A673 (cell line): ENCODE measurements at regions not wholly inside any gene's neighbourhood (a gene's known extent, or its start where the extent isn't known, plus 50 kb on each side); places are given as distances from the start of the nearest gene placed in this dataset.

Source experiments
- BruUV-seq: library from RNA; stranded (reverse); fragments of 400-500 nt; replicated peaks from 2 replicates; lab custom pipeline; 2021; lab: Mats Ljungman, UMichigan
- CTCF ChIA-PET: fragments of 300-600 bp; sonication (Branson Sonifier 250); formaldehyde crosslinking; loops from one replicate; lab custom pipeline; 2022; ENCODE audit warnings: antibody characterized with exemption; lab: Charles Lee
- POLR2A ChIA-PET: fragments of 300-600 bp; sonication (Branson Sonifier 250); formaldehyde crosslinking; loops from one replicate; lab custom pipeline; 2022; ENCODE audit warnings: antibody characterized with exemption; ENCODE audit not compliant: low non-redundant PET; lab: Charles Lee
- DNase-seq: peaks from one replicate; pipeline ENCODE4 v3.0.0-alpha.2; 2015; ENCODE audit warnings: low spot score
- H3K27ac ChIP-seq: fragments of 200-600 bp; sonication (generic); 2 replicates; pipeline ENCODE4 v1.5.1; 2016; ENCODE audit warnings: mixed run types, low read depth, mild to moderate bottlenecking, mixed read lengths, antibody characterized with exemption, low read length; ENCODE audit not compliant: poor library complexity, severe bottlenecking
- H3K27me3 ChIP-seq: fragments of 200-600 bp; sonication (generic); replicated peaks from 2 replicates; pipeline ENCODE4 v1.6.1; 2017; ENCODE audit warnings: mixed run types, low read depth, mild to moderate bottlenecking, mixed read lengths, antibody characterized with exemption, low read length; ENCODE audit not compliant: insufficient read depth, poor library complexity
- H3K36me3 ChIP-seq: fragments of 200-600 bp; sonication (generic); 2 replicates; pipeline ENCODE4 v1.6.1; 2016; ENCODE audit warnings: mixed run types, mild to moderate bottlenecking, mixed read lengths, antibody characterized with exemption, low read length; ENCODE audit not compliant: insufficient read depth, poor library complexity, severe bottlenecking
- H3K4me1 ChIP-seq: fragments of 200-600 bp; sonication (generic); 2 replicates; pipeline ENCODE4 v1.6.1; 2017; ENCODE audit warnings: mixed run types, mild to moderate bottlenecking, mixed read lengths, antibody characterized with exemption, low read length; ENCODE audit not compliant: insufficient read depth, poor library complexity, severe bottlenecking
- H3K4me3 ChIP-seq: fragments of 200-600 bp; sonication (generic); 2 replicates; pipeline ENCODE4 v1.5.1; 2016; ENCODE audit warnings: low read depth, mixed run types, mild to moderate bottlenecking, mixed read lengths, low read length; ENCODE audit not compliant: poor library complexity, severe bottlenecking
- H3K9me3 ChIP-seq: fragments of 200-600 bp; sonication (generic); 2 replicates; pipeline ENCODE4 v1.6.1; 2016; ENCODE audit warnings: mixed run types, low read depth, mild to moderate bottlenecking, mixed read lengths, antibody characterized with exemption, low read length; ENCODE audit not compliant: poor library complexity, severe bottlenecking
- EZH2 ChIP-seq: fragments of 200-600 bp; sonication (generic); IDR thresholded peaks from 2 replicates; pipeline ENCODE4 v1.6.1; 2017; ENCODE audit warnings: borderline replicate concordance, low read depth, mild to moderate bottlenecking, mixed read lengths, antibody characterized with exemption, low read length; ENCODE audit not compliant: poor library complexity, severe bottlenecking
- intact Hi-C: fragments of 100-400 bp; cut with micrococcal nuclease; formaldehyde crosslinking; loops from one replicate; pipeline ENCODE4 v1.10.0; 2022; ENCODE audit not compliant: unreplicated experiment
- TF ChIP-seq, protein P1 (sequence below): fragments of 300-800, 200-600 bp; sonication (generic); conservative IDR thresholded peaks from 2 replicates; pipeline ENCODE4 v1.5.1; 2017; ENCODE audit warnings: low read depth, mild to moderate bottlenecking, antibody characterized with exemption, low read length, moderate library complexity, mixed read lengths

DNA sequence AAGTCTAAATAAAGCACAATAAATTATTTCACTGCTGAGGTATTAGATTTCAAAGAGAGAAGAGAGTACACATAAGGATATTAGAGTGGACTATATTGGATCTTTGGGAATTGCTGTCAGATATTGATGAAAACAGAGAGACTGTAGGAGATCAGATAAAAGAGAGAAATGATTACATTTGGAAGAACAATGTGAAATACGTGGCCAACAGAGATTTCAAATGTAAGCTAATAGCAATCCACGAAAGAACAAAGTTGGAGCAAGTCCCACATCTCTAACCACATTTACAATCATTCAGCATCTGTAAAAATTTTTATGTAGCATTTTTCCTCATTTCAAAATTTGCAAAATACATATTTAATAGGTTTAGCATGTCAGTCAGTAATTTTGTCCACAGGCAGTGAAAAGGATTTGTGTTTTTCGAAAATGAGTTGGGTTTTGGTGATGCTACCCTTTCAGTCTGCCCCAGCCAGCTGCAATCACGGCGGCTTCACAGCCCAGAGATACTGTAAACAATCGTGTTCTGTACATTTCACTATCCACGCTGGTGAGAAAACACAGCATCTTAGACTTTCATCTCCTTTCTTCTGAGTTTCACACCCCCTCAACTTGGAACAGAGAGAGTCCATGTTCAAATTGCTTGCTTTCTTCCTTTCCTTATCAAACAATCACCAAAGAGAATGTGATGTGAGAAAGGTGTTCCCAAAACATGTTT is 209.1 kb upstream of the LYPLAL1 start:
- no peak overlapping the region for H3K27ac ChIP-seq
- CTCF ChIA-PET = no interaction called here
- no peak for DNase-seq
- BruUV-seq = no TSS peak
- POLR2A ChIA-PET = no interaction called here
- no peaks in the 10 kb centered on the region for H3K36me3 ChIP-seq
- H3K4me1 ChIP-seq = no peaks in the 10 kb centered on the region
- intact Hi-C loops = no loop called here
- no peaks in the 10 kb centered on the region for H3K9me3 ChIP-seq
- peaks cover 8% of the 10 kb centered on the region for H3K27me3 ChIP-seq
- TF ChIP-seq, protein P1, sequence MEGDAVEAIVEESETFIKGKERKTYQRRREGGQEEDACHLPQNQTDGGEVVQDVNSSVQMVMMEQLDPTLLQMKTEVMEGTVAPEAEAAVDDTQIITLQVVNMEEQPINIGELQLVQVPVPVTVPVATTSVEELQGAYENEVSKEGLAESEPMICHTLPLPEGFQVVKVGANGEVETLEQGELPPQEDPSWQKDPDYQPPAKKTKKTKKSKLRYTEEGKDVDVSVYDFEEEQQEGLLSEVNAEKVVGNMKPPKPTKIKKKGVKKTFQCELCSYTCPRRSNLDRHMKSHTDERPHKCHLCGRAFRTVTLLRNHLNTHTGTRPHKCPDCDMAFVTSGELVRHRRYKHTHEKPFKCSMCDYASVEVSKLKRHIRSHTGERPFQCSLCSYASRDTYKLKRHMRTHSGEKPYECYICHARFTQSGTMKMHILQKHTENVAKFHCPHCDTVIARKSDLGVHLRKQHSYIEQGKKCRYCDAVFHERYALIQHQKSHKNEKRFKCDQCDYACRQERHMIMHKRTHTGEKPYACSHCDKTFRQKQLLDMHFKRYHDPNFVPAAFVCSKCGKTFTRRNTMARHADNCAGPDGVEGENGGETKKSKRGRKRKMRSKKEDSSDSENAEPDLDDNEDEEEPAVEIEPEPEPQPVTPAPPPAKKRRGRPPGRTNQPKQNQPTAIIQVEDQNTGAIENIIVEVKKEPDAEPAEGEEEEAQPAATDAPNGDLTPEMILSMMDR = no peak
- no peak for TF ChIP-seq EZH2
- H3K4me3 ChIP-seq = no peak overlapping the region

DNA sequence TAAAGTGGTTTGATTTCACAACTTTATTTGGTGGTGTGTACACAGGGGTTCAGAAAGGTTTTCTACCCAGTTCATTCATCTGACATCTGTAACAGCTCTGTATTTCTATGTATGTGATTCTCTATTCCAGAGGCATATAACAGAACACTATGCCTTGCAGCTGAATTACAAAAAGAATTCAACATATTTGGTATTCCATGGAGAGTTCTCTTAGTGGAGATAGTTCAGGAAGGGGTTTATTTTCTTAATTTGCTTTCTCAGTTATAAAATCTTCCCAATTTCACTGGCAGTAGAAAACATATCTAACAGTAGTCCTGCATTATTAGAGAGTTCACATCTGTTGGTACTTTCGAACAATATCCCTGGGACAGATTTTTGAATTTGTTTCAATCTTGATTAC is 207.9 kb upstream of the LYPLAL1 start:
- no peak for DNase-seq
- CTCF ChIA-PET = no interaction called here
- intact Hi-C loops = no loop called here
- Histone ChIP-seq H3K4me3 (no peak overlapping the region), H3K27me3 (peaks cover 8% of the 10 kb centered on the region), H3K4me1 (no peaks in the 10 kb centered on the region), H3K27ac (no peak overlapping the region), H3K36me3 (no peaks in the 10 kb centered on the region), H3K9me3 (no peaks in the 10 kb centered on the region)
- TF ChIP-seq, protein P1 = no peak
- TF ChIP-seq EZH2 = no peak
- POLR2A ChIA-PET = no interaction called here
- BruUV-seq = no TSS peak

DNA sequence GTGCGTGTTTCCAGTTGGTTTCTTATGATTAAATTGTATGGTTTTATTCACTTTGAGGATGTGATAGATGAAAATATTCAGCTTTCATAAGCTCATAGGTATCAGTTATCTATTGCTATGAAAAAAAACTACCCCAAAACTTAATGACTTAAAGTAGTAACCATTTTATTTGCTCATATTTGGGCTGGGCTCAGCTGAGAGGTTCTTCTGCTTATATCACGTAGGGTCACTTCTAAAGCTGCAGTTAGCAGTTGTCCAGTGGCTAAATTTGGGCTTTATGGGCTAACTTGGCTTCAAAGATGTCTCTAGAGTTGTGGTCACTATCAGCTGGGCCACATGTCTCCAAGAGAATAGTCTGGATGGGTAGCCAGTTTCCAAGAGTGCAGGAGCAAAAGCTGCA is 206.4 kb upstream of the LYPLAL1 start:
- Histone ChIP-seq H3K27me3 (peaks cover 4% of the 10 kb centered on the region), H3K36me3 (no peaks in the 10 kb centered on the region), H3K4me3 (no peak overlapping the region), H3K9me3 (no peaks in the 10 kb centered on the region), H3K27ac (no peak overlapping the region), H3K4me1 (no peaks in the 10 kb centered on the region)
- ChIA-PET CTCF (no interaction called here), POLR2A (no interaction called here)
- no peak for DNase-seq
- TF ChIP-seq EZH2 = no peak
- TF ChIP-seq, protein P1 = no peak
- no TSS peak for BruUV-seq
- intact Hi-C loops = no loop called here
